Activated naive CD4-positive, alpha-beta T cell treated with anti-CD3 and anti-CD28 coated beads for 36 hours (primary cell): ENCODE measurements at regions not wholly inside any gene's neighbourhood (a gene's known extent, or its start where the extent isn't known, plus 50 kb on each side); places are given as distances from the start of the nearest gene placed in this dataset.

Source experiments
- CTCF ChIA-PET: fragments of 350-600 bp; sonication (Branson Sonifier 250); formaldehyde crosslinking; loops from one replicate; lab custom pipeline; 2021; ENCODE audit warnings: antibody characterized with exemption; lab: Charles Lee
- DNase-seq: peaks from one replicate; pipeline ENCODE4 v3.0.0-alpha.2; 2020
- H3K27ac Mint-ChIP-seq: one replicate; pipeline ENCODE4 v1.8.0; 2021; ENCODE audit warnings: mild to moderate bottlenecking, mixed read lengths
- H3K27me3 Mint-ChIP-seq: one replicate; pipeline ENCODE4 v1.8.0; 2021; ENCODE audit warnings: low read depth, mixed read lengths
- H3K36me3 Mint-ChIP-seq: one replicate; pipeline ENCODE4 v1.8.0; 2021; ENCODE audit warnings: low read depth, mixed read lengths
- H3K4me1 Mint-ChIP-seq: one replicate; pipeline ENCODE4 v1.8.0; 2021; ENCODE audit warnings: low read depth, mixed read lengths
- H3K4me3 Mint-ChIP-seq: one replicate; pipeline ENCODE4 v1.8.0; 2021; ENCODE audit warnings: mild to moderate bottlenecking, moderate library complexity, mixed read lengths
- H3K9me3 Mint-ChIP-seq: one replicate; pipeline ENCODE4 v1.8.0; 2021; ENCODE audit warnings: mixed read lengths
- intact Hi-C: fragments of 100-400 bp; cut with micrococcal nuclease; formaldehyde crosslinking; loops from one replicate; pipeline ENCODE4 v1.15.1; 2023

DNA sequence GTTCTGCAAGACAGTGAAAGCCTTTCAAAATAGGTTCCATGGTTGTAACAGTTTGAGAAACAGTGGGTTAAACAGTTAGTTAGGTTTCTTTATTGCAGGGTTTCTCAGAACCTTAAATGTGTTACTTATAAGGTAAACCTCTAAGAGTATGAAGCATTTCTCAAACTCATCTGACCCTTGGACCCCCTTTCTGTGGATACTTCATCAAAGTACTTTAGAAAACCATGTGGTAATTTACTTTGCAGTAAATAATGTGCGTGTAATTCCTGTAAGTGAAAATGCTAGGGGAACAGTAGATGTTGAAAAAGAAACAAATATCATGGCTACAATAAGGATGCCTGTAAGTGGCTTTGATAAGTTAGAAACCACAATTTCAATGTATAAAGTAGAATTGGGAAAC is 354.6 kb upstream of the RARB start:
- no peak for DNase-seq
- Mint-ChIP-seq H3K9me3 (peaks cover 5% of the 10 kb centered on the region), H3K27ac (no peak overlapping the region), H3K27me3 (no peaks in the 10 kb centered on the region), H3K36me3 (no peaks in the 10 kb centered on the region), H3K4me1 (no peaks in the 10 kb centered on the region), H3K4me3 (no peak overlapping the region)
- intact Hi-C loops: no loop called here
- CTCF ChIA-PET: no interaction called here

DNA sequence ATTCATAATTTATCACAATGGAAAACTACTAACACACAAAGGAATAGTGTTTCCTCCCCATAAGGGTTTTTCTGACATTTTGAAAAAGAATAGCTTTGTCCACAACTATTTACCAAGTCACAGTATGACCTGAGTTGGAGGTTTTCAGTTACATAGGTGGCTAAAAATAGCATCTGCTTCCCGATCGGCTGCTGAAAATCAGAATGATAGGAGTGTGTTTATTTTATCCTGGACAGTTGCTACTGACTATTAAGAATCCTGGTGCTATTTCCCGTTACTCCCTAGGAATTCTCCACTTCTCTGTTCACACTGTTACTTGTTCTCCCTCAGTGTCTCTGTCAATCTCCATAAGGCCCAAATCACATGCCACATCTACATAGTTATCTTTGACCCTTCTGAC is 353.9 kb upstream of the RARB start:
- no peaks in the 10 kb centered on the region for H3K36me3 Mint-ChIP-seq
- no peak overlapping the region for H3K4me3 Mint-ChIP-seq
- H3K4me1 Mint-ChIP-seq: no peaks in the 10 kb centered on the region
- DNase-seq: no peak
- no peaks in the 10 kb centered on the region for H3K27me3 Mint-ChIP-seq
- intact Hi-C loops: no loop called here
- H3K9me3 Mint-ChIP-seq: peaks cover 5% of the 10 kb centered on the region
- CTCF ChIA-PET: no interaction called here
- H3K27ac Mint-ChIP-seq: no peak overlapping the region

DNA sequence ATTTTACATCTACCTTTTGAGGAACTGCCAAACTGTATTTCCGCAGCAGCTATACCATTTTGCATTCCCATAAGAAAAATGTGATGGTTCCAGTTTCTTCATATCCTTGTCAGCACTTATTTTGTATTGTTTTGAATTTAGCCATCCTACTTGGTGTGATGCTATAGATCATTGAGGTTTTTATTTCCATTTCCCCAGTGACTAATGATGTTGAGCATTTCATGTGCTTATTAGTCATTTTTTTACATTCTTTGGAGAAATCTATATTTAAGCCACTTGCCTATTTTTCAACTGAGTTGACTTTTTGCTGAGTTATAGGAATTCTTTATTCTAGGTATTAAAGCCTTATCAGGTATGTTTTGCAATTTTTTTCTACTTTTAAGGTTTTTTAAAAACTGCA is 347.6 kb upstream of the RARB start:
- no peak for DNase-seq
- H3K27ac Mint-ChIP-seq: no peak overlapping the region
- no peak overlapping the region for H3K4me3 Mint-ChIP-seq
- no peaks in the 10 kb centered on the region for H3K27me3 Mint-ChIP-seq
- H3K36me3 Mint-ChIP-seq: no peaks in the 10 kb centered on the region
- CTCF ChIA-PET: no interaction called here
- H3K9me3 Mint-ChIP-seq: peaks cover 2% of the 10 kb centered on the region
- intact Hi-C loops: no loop called here
- no peaks in the 10 kb centered on the region for H3K4me1 Mint-ChIP-seq

DNA sequence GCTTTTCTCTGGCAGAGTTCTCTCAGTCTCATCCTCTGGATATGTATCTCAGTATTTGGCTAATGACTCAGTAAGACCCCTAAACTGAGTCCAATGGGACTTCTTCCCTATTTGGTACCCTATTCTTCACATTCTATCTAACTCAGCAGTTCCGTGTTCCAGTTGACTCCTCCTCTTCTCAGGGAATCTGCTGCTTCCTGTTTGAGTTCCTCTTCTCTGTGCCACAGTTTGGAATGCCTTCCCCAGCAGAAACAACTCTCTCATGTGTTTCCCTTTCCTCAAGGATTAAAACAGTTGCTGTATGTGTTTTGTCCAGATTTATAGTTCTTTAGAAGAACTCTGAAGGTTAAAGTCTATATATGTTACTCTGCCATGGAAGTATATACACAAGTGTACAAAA is 344.0 kb upstream of the RARB start:
- no peaks in the 10 kb centered on the region for H3K36me3 Mint-ChIP-seq
- no peak for DNase-seq
- no peaks in the 10 kb centered on the region for H3K27me3 Mint-ChIP-seq
- no peak overlapping the region for H3K4me3 Mint-ChIP-seq
- peaks cover 6% of the 10 kb centered on the region for H3K9me3 Mint-ChIP-seq
- no peak overlapping the region for H3K27ac Mint-ChIP-seq
- intact Hi-C loops: no loop called here
- CTCF ChIA-PET: no interaction called here
- H3K4me1 Mint-ChIP-seq: no peaks in the 10 kb centered on the region

DNA sequence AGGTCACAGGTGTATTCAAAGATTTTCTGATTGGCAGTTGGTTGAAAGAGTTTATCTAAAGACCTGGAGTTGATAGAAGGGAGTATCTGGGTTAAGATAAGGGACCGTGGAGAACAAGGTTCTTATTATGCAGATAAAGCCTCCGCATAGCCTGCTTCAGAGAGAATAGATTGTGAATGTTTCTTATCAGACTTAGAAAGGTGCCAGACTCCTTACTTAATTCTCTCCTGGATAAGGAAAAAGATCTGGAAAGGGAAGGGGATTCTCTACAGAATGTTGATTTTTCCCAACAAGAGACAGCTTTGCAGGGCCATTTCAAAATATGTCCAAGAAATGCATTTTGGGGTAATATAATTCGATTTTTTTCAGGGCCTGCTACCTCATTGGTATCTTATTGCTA is 341.3 kb upstream of the RARB start:
- DNase-seq: no peak
- H3K36me3 Mint-ChIP-seq: no peaks in the 10 kb centered on the region
- no peaks in the 10 kb centered on the region for H3K27me3 Mint-ChIP-seq
- intact Hi-C loops: no loop called here
- peaks cover 5% of the 10 kb centered on the region for H3K9me3 Mint-ChIP-seq
- H3K27ac Mint-ChIP-seq: no peak overlapping the region
- no peak overlapping the region for H3K4me3 Mint-ChIP-seq
- CTCF ChIA-PET: no interaction called here
- no peaks in the 10 kb centered on the region for H3K4me1 Mint-ChIP-seq

DNA sequence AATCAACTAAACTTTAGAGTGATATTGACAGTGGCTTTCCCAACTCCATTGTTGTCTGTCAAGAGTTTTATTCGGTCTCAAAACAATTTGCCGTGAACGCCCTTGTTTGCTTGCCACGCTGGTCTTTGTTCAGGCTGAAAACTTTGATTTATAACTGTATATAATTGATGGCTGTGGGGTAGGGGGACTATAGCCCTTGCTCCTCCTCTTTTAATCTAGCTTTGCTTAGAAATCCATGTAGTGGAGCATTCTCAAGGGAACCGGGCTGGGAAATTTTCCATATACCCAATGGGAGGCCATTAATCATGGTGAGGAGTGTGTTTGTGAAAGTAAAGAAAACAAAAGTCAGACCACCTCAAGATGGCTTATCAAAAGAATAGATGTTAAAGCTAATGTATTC is 339.8 kb upstream of the RARB start:
- intact Hi-C loops: no loop called here
- no peak for DNase-seq
- H3K9me3 Mint-ChIP-seq: peaks cover 5% of the 10 kb centered on the region
- no peaks in the 10 kb centered on the region for H3K4me1 Mint-ChIP-seq
- H3K27ac Mint-ChIP-seq: no peak overlapping the region
- H3K27me3 Mint-ChIP-seq: no peaks in the 10 kb centered on the region
- CTCF ChIA-PET: no interaction called here
- H3K36me3 Mint-ChIP-seq: no peaks in the 10 kb centered on the region
- H3K4me3 Mint-ChIP-seq: no peak overlapping the region

DNA sequence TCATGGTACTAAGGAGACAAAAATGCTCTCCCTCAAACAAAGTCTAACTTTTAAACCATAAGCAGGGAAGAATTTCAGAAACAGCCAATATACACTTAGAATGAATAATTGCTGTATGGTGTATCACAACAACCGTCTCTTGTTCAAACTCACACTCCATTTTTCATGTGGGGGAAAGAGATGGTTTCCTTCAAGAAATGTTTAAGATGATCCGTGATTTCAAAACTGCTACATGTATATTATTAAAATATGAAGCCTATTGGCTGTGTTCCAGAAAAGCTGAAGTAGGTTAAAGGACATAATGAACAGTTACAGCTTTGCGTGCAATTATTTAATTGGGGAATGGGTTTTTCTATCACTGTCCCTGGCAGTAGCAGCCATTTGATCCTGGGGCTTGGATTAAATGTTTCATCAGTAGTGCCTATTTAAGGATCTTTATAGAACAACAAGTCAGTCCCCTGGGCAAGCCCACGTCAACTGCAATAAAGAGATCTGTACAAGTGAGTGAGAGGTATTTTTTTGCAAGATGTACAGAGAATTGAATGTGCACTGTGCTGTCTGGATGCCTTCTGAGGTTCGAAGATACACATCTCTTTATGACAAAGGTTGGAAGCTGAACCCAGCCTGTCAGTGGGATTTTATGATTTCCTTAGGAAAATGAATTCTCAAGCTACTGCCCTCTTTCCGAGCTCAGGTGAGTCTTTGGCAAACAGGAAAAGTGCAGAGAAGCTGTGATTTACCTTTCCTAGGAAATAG is 337.2 kb upstream of the RARB start:
- Mint-ChIP-seq H3K36me3 (no peaks in the 10 kb centered on the region), H3K27me3 (no peaks in the 10 kb centered on the region), H3K4me1 (no peaks in the 10 kb centered on the region), H3K4me3 (no peak overlapping the region), H3K9me3 (peaks cover 5% of the 10 kb centered on the region), H3K27ac (no peak overlapping the region)
- CTCF ChIA-PET: interaction anchor here (0.6 kb wide), 1 partner anchor 1312 kb away, joined by 3 read pairs; no protein-coding TSS in a partner anchor
- no peak for DNase-seq
- intact Hi-C loops: no loop called here

DNA sequence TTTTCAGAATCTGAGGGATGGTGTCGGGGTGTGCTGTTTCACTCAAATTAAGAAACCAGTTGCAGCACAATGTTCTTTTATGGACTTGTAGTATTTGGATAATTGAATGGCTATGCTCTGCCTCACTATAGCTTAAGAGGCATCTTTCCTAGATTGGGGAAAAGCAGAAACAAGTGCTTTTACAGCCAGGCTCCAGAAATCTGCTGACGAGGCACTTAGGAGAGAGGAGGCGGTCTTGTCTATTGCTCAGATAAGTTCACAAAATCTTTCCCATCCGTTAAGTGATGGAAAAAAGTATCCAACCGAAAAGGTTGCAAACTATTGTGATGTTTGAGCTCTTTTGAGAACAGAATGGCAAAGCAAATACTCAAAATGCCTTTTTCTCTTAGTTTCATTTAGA is 336.1 kb upstream of the RARB start:
- H3K27ac Mint-ChIP-seq: no peak overlapping the region
- peaks cover 2% of the 10 kb centered on the region for H3K9me3 Mint-ChIP-seq
- H3K36me3 Mint-ChIP-seq: no peaks in the 10 kb centered on the region
- CTCF ChIA-PET: no interaction called here
- intact Hi-C loops: no loop called here
- no peaks in the 10 kb centered on the region for H3K27me3 Mint-ChIP-seq
- H3K4me1 Mint-ChIP-seq: no peaks in the 10 kb centered on the region
- DNase-seq: no peak
- H3K4me3 Mint-ChIP-seq: no peak overlapping the region

DNA sequence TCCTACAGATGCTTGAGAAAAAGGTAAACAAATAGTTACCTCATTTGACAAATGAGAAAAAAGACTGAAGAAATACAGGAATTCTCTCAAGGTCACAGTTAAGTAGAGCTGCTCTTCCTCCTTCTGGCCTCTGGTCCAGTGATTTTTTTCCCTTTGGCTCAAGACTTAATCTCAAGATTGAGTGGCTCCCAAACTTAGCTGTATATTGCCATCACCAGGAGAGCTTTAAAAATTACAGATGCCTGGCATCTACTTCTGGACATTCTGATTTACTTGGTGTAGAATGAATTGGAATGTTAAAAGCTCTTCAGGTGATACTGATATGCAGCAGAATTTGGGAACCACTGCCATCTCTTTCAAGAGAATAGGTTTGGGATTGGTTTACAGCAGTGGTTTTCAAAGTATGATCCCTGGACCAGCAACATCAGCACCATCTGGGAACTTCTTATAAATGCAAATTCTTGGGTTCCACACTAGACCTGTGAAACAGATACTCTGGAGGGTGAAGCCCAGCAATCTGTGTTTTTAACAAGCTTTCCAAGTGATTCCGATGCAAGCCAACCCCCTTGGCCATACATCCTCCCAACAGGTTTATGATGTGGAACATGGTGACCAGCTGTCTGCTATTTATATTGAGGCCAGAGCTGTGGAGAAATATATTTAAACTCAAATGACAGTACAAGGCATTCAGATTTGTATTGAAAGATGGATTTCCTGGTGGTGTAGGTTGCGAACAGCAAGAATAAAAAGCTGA is 333.0 kb upstream of the RARB start:
- no peaks in the 10 kb centered on the region for H3K9me3 Mint-ChIP-seq
- H3K4me1 Mint-ChIP-seq: no peaks in the 10 kb centered on the region
- H3K36me3 Mint-ChIP-seq: no peaks in the 10 kb centered on the region
- H3K27me3 Mint-ChIP-seq: no peaks in the 10 kb centered on the region
- CTCF ChIA-PET: interaction anchor here (0.7 kb wide), 1 partner anchor 376 kb away, joined by 5 read pairs; no protein-coding TSS in a partner anchor
- no peak overlapping the region for H3K27ac Mint-ChIP-seq
- no peak overlapping the region for H3K4me3 Mint-ChIP-seq
- intact Hi-C loops: no loop called here
- no peak for DNase-seq

DNA sequence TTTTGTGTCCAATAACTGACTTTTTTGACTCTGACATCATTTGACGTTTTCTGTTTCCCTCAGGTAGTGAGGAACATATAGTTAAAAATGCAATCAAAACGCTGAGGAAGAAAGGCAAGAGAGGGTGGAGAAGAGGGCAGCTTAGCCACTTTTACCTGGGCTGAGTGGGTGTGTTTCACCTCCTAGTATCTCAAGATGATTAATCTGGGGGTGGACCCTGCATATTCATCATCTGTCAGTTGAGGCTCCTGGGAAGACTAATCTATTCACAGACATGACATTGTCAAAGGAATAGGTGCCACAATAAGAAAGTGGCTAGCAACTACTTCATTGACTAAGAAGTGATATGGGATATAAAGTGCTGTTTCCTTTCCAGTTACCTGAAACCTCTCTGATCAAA is 331.5 kb upstream of the RARB start:
- CTCF ChIA-PET: no interaction called here
- H3K4me1 Mint-ChIP-seq: no peaks in the 10 kb centered on the region

DNA sequence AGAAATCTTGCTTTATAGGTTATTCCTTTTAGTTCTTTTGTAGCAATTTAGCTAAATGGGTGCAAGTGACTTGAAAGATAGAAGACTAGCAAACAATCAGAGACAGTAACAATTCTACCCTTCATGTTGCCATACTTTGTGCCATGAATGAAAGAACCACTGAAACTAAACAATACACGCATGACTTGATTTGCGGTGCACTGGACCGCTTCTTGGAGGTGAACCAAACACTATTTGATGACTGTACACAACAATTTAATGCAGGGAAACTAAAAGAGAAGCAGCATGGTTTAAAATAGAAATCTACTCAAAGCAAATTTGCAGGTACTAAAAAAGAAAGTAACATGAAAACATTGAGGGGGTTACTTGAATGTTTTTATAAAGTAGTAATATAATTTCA is 331.0 kb upstream of the RARB start:
- no peaks in the 10 kb centered on the region for H3K9me3 Mint-ChIP-seq
- CTCF ChIA-PET: no interaction called here
- no peaks in the 10 kb centered on the region for H3K4me1 Mint-ChIP-seq
- intact Hi-C loops: no loop called here
- H3K27ac Mint-ChIP-seq: no peak overlapping the region
- no peaks in the 10 kb centered on the region for H3K27me3 Mint-ChIP-seq
- no peaks in the 10 kb centered on the region for H3K36me3 Mint-ChIP-seq
- no peak overlapping the region for H3K4me3 Mint-ChIP-seq
- DNase-seq: no peak

More for the DNA sequence above, 331.5 kb upstream of the RARB start:
- Mint-ChIP-seq H3K9me3 (no peaks in the 10 kb centered on the region), H3K36me3 (no peaks in the 10 kb centered on the region), H3K27me3 (no peaks in the 10 kb centered on the region), H3K4me3 (no peak overlapping the region), H3K27ac (no peak overlapping the region)
- intact Hi-C loops: no loop called here
- DNase-seq: no peak

DNA sequence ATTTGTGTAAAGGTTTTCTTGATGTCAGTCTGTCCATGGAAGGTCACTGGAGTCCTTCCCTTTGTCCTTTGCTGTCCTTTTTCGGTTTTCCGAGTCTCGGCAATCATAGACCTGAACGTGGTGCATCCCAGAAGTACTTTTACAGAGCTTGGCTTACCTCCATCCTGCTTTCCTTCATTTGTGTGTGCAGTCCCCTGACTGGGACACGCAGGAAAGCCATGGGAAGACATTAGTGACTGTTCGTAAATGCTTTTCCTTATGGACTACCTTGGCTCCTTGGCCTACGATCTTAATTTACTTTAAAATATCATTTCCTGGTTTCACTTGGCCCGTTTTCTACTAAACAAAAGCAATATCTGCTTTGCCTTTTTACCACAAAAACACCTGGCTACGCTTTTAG is 328.4 kb upstream of the RARB start:
- DNase-seq: no peak
- Mint-ChIP-seq H3K36me3 (no peaks in the 10 kb centered on the region), H3K4me3 (no peak overlapping the region), H3K27me3 (no peaks in the 10 kb centered on the region), H3K4me1 (no peaks in the 10 kb centered on the region), H3K9me3 (no peaks in the 10 kb centered on the region), H3K27ac (no peak overlapping the region)
- CTCF ChIA-PET: no interaction called here
- intact Hi-C loops: no loop called here

DNA sequence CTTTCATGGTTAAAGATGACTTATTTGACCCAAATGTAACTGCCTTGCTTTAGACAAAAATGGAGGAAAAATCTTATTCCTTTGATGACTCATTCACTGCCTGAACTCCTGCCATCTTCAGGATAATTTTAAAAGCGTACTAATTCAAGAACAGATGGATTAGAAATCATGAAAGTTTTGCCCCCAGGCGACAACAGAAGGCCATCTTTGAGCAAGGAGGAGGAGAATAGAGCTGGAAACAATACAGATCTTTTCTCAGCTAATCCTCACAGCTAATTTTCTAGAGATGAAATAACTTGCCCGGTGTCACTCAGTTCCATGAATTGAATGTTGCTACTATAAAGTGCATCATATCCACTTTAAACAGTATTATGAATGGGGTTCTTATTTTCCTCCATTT is 324.7 kb upstream of the RARB start:
- no peaks in the 10 kb centered on the region for H3K36me3 Mint-ChIP-seq
- H3K4me3 Mint-ChIP-seq: no peak overlapping the region
- peaks cover 2% of the 10 kb centered on the region for H3K9me3 Mint-ChIP-seq
- no peak for DNase-seq
- no peaks in the 10 kb centered on the region for H3K4me1 Mint-ChIP-seq
- H3K27me3 Mint-ChIP-seq: no peaks in the 10 kb centered on the region
- intact Hi-C loops: no loop called here
- no peak overlapping the region for H3K27ac Mint-ChIP-seq
- CTCF ChIA-PET: interaction anchor here (0.6 kb wide), 2 partner anchors 9 to 806 kb away, joined by 3 to 4 read pairs; no protein-coding TSS in a partner anchor
